ENCODE measurements at regions not wholly inside any gene's neighbourhood (a gene's known extent, or its start where the extent isn't known, plus 50 kb on each side); places are given as distances from the start of the nearest gene placed in this dataset.

DNA sequence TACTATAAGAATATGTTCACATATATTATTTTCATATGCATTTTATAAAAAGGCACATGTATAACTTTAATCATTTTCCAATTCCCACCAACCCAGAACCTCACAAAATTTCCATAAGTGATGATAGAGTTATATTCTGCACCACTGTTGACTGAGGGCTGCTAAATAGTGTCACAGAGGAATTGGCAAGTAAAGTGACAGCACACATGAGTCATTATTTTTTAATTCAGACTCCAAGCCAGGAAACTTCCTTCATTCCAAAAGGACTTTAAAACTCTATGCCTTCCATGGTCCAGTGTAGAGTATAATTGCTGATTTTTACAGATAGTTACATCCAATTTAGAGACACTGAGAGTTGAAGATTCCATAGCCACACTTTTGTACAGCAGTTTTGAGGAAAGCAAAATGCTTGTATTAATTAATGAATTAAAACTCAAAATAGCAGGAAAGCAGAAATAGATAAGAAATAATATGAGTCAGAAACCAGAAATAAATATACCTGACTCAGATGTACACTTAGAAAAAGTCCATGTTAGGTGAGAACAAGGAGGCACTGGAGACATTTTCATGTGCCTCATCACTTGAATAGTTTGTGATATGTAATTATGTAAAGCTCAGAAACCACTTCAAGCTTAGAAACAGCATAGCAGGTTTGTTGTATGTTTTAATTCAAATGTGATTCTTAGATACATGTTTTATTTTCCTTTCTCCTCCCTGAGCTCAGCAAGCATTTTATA is 425.2 kb upstream of the OPRM1 start:
- TF ChIP-seq, protein P1, sequence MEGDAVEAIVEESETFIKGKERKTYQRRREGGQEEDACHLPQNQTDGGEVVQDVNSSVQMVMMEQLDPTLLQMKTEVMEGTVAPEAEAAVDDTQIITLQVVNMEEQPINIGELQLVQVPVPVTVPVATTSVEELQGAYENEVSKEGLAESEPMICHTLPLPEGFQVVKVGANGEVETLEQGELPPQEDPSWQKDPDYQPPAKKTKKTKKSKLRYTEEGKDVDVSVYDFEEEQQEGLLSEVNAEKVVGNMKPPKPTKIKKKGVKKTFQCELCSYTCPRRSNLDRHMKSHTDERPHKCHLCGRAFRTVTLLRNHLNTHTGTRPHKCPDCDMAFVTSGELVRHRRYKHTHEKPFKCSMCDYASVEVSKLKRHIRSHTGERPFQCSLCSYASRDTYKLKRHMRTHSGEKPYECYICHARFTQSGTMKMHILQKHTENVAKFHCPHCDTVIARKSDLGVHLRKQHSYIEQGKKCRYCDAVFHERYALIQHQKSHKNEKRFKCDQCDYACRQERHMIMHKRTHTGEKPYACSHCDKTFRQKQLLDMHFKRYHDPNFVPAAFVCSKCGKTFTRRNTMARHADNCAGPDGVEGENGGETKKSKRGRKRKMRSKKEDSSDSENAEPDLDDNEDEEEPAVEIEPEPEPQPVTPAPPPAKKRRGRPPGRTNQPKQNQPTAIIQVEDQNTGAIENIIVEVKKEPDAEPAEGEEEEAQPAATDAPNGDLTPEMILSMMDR (IDR thresholded peaks at IDR 0.05; ENCODE audit: extremely low read depth, missing control alignments): no peak
- DNase-seq (ENCODE audit: low spot score): no peak

- DNase-seq (ENCODE audit: low spot score): no peak
- TF ChIP-seq, protein P1 (IDR thresholded peaks at IDR 0.05; ENCODE audit: extremely low read depth, missing control alignments): no peak
These were observed 436.6 kb upstream of the OPRM1 start for GRCh38 chr6:153602401-153602800.

DNA sequence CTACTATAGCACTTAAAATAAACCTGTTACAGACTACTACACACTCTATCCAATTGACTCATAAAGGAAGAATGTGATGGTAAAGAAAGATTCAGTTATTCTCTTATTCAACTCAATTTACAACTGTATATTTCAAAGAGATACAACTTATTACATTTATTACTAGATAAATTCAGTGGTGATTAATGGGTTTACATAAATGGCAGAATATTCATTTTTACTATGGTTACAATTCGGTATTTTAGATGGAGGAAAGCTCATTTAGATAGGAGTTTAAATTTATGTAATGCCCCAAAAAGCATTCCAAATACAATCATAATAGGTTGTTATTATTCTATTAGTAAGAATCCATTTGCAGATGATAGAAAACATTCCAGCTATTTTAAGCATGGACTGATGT is 439.1 kb upstream of the OPRM1 start:
- no peak for DNase-seq (ENCODE audit: low spot score)
- TF ChIP-seq, protein P1 (IDR thresholded peaks at IDR 0.05; ENCODE audit: extremely low read depth, missing control alignments): no peak

DNA sequence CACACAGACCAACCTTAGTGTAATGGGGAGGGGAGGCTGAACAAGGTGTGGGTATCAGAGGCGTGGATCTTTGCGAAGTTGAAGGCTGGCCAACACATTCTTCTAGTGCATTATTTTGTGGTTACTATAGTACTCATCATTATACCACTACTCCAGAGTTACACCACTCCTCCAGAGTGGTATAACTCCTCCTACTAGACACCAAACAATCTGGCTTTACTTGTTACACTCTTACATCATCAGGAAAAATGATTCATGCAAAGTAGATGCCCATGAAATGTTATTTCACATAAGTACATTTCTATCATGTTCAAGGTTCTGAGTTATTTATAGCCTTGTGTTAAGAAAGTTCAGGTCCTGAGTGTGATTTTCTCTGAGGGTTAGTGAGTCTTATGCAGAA is 443.1 kb upstream of the OPRM1 start:
- TF ChIP-seq, protein P1 (IDR thresholded peaks at IDR 0.05; ENCODE audit: extremely low read depth, missing control alignments): no peak
- no peak for DNase-seq (ENCODE audit: low spot score)

DNA sequence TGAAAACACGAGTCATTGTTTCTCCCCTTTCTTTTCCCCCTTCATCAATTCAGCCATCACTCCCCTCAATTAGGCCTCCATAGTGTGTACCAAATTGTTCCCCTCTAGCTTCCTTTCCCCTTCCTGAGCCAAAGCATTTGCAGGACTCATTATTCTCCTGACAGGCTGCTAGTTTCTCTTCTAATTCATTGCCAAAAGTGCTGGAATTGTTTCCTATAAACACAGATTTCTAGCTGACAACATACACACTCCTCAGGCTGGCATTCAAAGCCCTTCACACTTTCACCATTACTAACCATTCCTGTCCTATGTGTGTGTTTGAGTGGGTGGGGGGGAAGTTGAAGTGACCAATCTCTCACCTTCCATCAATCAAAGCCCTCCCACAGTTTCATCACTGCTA is 444.2 kb upstream of the OPRM1 start:
- no peak for DNase-seq (ENCODE audit: low spot score)
- TF ChIP-seq, protein P1 (IDR thresholded peaks at IDR 0.05; ENCODE audit: extremely low read depth, missing control alignments): no peak

- TF ChIP-seq, protein P1 (IDR thresholded peaks at IDR 0.05; ENCODE audit: extremely low read depth, missing control alignments): no peak
- DNase-seq (ENCODE audit: low spot score): peak; percentile 9
These were observed 447.9 kb upstream of the OPRM1 start for GRCh38 chr6:153591159-153591558.

DNA sequence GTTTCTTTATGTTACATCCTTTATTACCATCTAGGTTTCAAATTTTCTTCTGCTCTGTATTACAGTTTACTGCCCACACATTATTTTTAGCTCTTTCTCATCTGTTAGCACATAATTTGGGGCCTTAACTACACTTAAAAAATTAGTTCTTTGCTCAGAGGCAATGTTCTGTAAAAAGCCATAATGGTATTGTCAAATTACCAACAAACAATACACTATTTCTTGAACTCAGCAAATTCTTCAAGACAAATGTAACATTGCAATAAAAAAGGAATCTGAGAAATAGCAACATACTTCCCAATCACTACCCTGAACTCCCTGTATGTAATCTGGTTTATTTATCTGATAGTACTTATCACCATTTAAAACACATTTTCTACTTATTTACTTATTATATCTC is 448.6 kb upstream of the OPRM1 start:
- TF ChIP-seq, protein P1 (IDR thresholded peaks at IDR 0.05; ENCODE audit: extremely low read depth, missing control alignments): no peak
- no peak for DNase-seq (ENCODE audit: low spot score)

Measured in GM20000 (cell line).